ENCODE measurements at regions not wholly inside any gene's neighbourhood (a gene's known extent, or its start where the extent isn't known, plus 50 kb on each side); places are given as distances from the start of the nearest gene placed in this dataset.
A peak's percentile ranks its signal among the peaks of the same experiment; 100 is the strongest.

DNA sequence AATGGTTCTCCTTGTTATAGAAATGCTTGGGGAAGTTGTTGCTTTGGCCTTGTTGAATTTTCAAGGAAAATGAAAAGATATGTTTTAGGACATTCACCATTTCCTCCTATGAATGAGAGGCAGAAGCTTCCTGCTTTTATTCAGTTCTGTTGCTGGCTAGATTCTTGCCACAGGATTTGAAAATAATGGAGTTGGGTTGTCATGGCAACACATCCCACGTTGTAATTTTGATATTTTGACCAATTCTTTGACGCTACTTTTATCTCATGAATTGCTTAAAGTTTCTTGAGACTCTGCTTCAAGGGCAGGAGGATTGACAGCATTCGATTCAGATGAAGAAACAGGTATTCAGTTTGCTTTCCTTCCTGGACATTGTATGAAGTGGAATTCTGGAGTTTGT is 331.5 kb downstream of the PRDM2 start:
- intact Hi-C loops (cut with DNase I): no loop called here
- H3K36me3 ChIP-seq (ENCODE audit: control insufficient read depth in 2 of 3, insufficient read depth in 3 of 3, low read length in 3 of 3): no peaks in the 10 kb centered on the region
- no peak for DNase-seq
- H3K4me3 ChIP-seq (ENCODE audit: low read length in 3 of 3): no peak overlapping the region
- FAIRE-seq: no peak
- no peak overlapping the region for H3K27ac ChIP-seq (ENCODE audit: low read depth in 2 of 2, low read length in 2 of 2)
- no peaks in the 10 kb centered on the region for H3K9me3 ChIP-seq (ENCODE audit: control insufficient read depth in 2 of 3, insufficient read depth in 1 of 3, low read length in 3 of 3)
- H3K27me3 ChIP-seq (ENCODE audit: control insufficient read depth, insufficient read depth, low read length): no peaks in the 10 kb centered on the region
- H3K4me1 ChIP-seq (ENCODE audit: control insufficient read depth in 2 of 3, insufficient read depth in 2 of 3, low read depth in 1 of 3, low read length in 3 of 3): no peaks in the 10 kb centered on the region
- H3K9ac ChIP-seq (ENCODE audit: low read length in 3 of 3): no peak overlapping the region
- TF ChIP-seq, protein P1, sequence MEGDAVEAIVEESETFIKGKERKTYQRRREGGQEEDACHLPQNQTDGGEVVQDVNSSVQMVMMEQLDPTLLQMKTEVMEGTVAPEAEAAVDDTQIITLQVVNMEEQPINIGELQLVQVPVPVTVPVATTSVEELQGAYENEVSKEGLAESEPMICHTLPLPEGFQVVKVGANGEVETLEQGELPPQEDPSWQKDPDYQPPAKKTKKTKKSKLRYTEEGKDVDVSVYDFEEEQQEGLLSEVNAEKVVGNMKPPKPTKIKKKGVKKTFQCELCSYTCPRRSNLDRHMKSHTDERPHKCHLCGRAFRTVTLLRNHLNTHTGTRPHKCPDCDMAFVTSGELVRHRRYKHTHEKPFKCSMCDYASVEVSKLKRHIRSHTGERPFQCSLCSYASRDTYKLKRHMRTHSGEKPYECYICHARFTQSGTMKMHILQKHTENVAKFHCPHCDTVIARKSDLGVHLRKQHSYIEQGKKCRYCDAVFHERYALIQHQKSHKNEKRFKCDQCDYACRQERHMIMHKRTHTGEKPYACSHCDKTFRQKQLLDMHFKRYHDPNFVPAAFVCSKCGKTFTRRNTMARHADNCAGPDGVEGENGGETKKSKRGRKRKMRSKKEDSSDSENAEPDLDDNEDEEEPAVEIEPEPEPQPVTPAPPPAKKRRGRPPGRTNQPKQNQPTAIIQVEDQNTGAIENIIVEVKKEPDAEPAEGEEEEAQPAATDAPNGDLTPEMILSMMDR (IDR thresholded peaks at IDR 0.05; ENCODE audit: borderline replicate concordance, extremely low read depth, insufficient read depth): no peak

DNA sequence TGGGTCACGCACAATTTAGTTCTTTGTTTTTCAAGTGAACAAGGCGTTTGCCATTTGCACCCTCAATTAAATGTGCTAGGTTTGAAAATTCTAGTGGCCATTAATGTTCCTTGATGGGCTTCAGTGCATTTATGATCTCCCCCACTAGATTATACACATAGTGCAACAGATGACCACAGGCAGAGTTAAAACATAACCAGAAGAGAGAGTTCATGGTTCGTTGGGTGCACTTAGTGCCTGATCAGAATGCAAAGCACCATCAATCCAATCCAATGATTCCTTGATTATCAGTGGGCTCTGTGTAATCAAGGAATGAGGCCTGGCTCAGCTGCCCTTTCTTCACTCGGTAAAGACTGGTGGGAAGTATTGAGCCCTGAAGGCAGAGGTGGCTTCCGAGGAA is 334.5 kb downstream of the PRDM2 start:
- Histone ChIP-seq H3K4me3 (ENCODE audit: low read length in 3 of 3) (no peak overlapping the region), H3K9ac (ENCODE audit: low read length in 3 of 3) (no peak overlapping the region), H3K27me3 (ENCODE audit: control insufficient read depth, insufficient read depth, low read length) (no peaks in the 10 kb centered on the region), H3K4me1 (ENCODE audit: control insufficient read depth in 2 of 3, insufficient read depth in 2 of 3, low read depth in 1 of 3, low read length in 3 of 3) (peaks cover 0 to 5% (median 0%) of the 10 kb centered on the region in 3 donors), H3K9me3 (ENCODE audit: control insufficient read depth in 2 of 3, insufficient read depth in 1 of 3, low read length in 3 of 3) (no peaks in the 10 kb centered on the region), H3K27ac (ENCODE audit: low read depth in 2 of 2, low read length in 2 of 2) (no peak overlapping the region), H3K36me3 (ENCODE audit: control insufficient read depth in 2 of 3, insufficient read depth in 3 of 3, low read length in 3 of 3) (no peaks in the 10 kb centered on the region)
- TF ChIP-seq, protein P1 (IDR thresholded peaks at IDR 0.05; ENCODE audit: borderline replicate concordance, extremely low read depth, insufficient read depth): no peak
- FAIRE-seq (no peak), DNase-seq (peak in 2 of 5 donors; percentile 52 to 53)
- intact Hi-C loops (cut with DNase I): no loop called here

DNA sequence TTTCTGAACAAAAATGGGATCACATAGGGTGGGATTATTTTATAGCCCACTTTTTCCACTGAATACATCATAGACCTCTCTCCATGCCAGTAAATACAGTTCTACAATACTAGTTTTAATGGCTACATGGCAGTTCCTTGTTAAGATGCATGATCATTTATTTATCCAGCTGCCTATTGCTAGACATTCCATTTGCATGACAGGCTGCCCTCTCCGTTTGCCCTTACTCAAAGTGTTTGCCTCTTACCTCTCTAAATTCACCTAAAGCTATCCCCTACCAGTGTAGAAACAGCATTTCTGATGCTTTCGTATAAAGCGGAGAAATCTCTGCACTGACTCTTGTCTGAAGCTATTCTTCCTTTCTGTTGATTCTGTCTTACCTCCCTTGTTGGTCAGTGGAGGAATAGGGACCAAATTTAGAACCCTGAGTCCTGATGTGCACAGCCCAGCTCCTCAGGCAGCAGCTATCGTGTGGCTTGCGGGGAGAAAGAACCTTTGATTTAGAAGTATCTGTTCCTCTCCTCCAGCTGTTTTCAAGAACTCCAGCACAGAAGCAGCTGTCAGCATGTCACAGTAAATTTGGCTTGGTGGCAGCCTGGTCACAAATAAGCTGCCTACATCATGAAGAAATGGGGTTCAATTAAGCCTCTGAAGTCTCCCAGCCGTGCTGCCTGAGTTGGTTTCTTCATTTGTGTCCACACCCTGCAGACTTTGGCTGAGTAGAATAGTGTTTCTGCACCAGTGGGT is 337.3 kb downstream of the PRDM2 start:
- Histone ChIP-seq H3K27me3 (ENCODE audit: control insufficient read depth, insufficient read depth, low read length) (no peaks in the 10 kb centered on the region), H3K36me3 (ENCODE audit: control insufficient read depth in 2 of 3, insufficient read depth in 3 of 3, low read length in 3 of 3) (no peaks in the 10 kb centered on the region), H3K4me1 (ENCODE audit: control insufficient read depth in 2 of 3, insufficient read depth in 2 of 3, low read depth in 1 of 3, low read length in 3 of 3) (peaks cover 0 to 5% (median 0%) of the 10 kb centered on the region in 3 donors), H3K27ac (ENCODE audit: low read depth in 2 of 2, low read length in 2 of 2) (no peak overlapping the region), H3K4me3 (ENCODE audit: low read length in 3 of 3) (no peak overlapping the region), H3K9me3 (ENCODE audit: control insufficient read depth in 2 of 3, insufficient read depth in 1 of 3, low read length in 3 of 3) (peaks cover 0 to 4% (median 0%) of the 10 kb centered on the region in 3 donors), H3K9ac (ENCODE audit: low read length in 3 of 3) (no peak overlapping the region)
- TF ChIP-seq, protein P1 (IDR thresholded peaks at IDR 0.05; ENCODE audit: borderline replicate concordance, extremely low read depth, insufficient read depth): no peak
- FAIRE-seq (no peak), DNase-seq (peak in 3 of 5 donors; percentile 21 to 71 (median 45))
- intact Hi-C loops (cut with DNase I): no loop called here
